Neural cell (in vitro differentiated cells): ENCODE measurements at regions not wholly inside any gene's neighbourhood (a gene's known extent, or its start where the extent isn't known, plus 50 kb on each side); places are given as distances from the start of the nearest gene placed in this dataset.

ENCODE experiments used
- H2AFZ ChIP-seq: fragments of 200-600, 300-800 bp; sonication (generic), shearing (Covaris generic); 2 replicates; pipeline ENCODE4 v1.6.0; 2014; ENCODE audit warnings: low read depth, mild to moderate bottlenecking, antibody characterized with exemption, low read length, moderate library complexity
- H3F3A ChIP-seq: fragments of 200-600 bp; shearing (Covaris generic); 2 replicates; pipeline ENCODE4 v1.6.1; 2016; ENCODE audit warnings: mild to moderate bottlenecking, moderate library complexity, mixed read lengths, antibody characterized with exemption, low read length; ENCODE audit not compliant: insufficient read depth, poor library complexity, severe bottlenecking
- H3K27ac ChIP-seq: fragments of 200-600, 300-800 bp; sonication (generic), shearing (Covaris generic); 2 replicates; pipeline ENCODE4 v1.5.1; 2014; ENCODE audit warnings: mild to moderate bottlenecking, low read length, moderate library complexity
- H3K27me3 ChIP-seq: fragments of 300-800, 200-600 bp; sonication (generic), shearing (Covaris generic); 2 replicates; pipeline ENCODE4 v1.6.0; 2014; ENCODE audit warnings: mild to moderate bottlenecking, low read depth, low read length, moderate library complexity; ENCODE audit not compliant: insufficient read depth
- H3K36me3 ChIP-seq: fragments of 300-800, 200-600 bp; sonication (generic), shearing (Covaris generic); 2 replicates; pipeline ENCODE4 v1.5.1; 2014; ENCODE audit warnings: mild to moderate bottlenecking, antibody characterized with exemption, low read length, moderate library complexity; ENCODE audit not compliant: insufficient read depth
- H3K4me2 ChIP-seq: fragments of 300-800, 200-600 bp; sonication (generic), shearing (Covaris generic); 2 replicates; pipeline ENCODE4 v1.6.0; 2014; ENCODE audit warnings: mild to moderate bottlenecking, low read length
- H3K4me3 ChIP-seq: fragments of 300-800, 200-600 bp; sonication (generic), shearing (Covaris generic); 2 replicates; pipeline ENCODE4 v1.5.1; 2014; ENCODE audit warnings: mild to moderate bottlenecking, low read length, moderate library complexity
- H3K79me2 ChIP-seq: fragments of 200-600 bp; shearing (Covaris generic); replicated peaks from 2 replicates; pipeline ENCODE4 v1.6.0; 2014; ENCODE audit warnings: mild to moderate bottlenecking, low read length, moderate library complexity; ENCODE audit not compliant: insufficient read depth
- H3K9ac ChIP-seq: fragments of 300-800, 200-600 bp; sonication (generic), shearing (Covaris generic); 2 replicates; pipeline ENCODE4 v1.6.1; 2016; ENCODE audit warnings: mild to moderate bottlenecking, low read length, mixed read lengths
- H3K9me2 ChIP-seq: fragments of 200-600 bp; shearing (Covaris generic); 2 replicates; pipeline ENCODE4 v1.6.1; 2016; ENCODE audit warnings: mild to moderate bottlenecking, low read length, mixed read lengths; ENCODE audit not compliant: insufficient read depth
- H3K9me3 ChIP-seq: fragments of 200-600, 300-800 bp; sonication (generic), shearing (Covaris generic); 2 replicates; pipeline ENCODE4 v1.6.1; 2016; ENCODE audit warnings: mild to moderate bottlenecking, mixed run types, low read length, moderate library complexity, mixed read lengths
- H4K20me1 ChIP-seq: fragments of 200-600 bp; shearing (Covaris generic); 2 replicates; pipeline ENCODE4 v1.6.1; 2016; ENCODE audit warnings: mild to moderate bottlenecking, mixed run types; ENCODE audit not compliant: insufficient read depth
- EP300 ChIP-seq: fragments of 450-650 bp; conservative IDR thresholded peaks from 2 replicates; pipeline ENCODE4 v1.6.1; 2014; ENCODE audit warnings: antibody characterized with exemption, mild to moderate bottlenecking, moderate library complexity; ENCODE audit not compliant: poor library complexity, severe bottlenecking
- EZH2 ChIP-seq: fragments of 200-600, 300-800 bp; shearing (Covaris generic), sonication (generic); IDR thresholded peaks from 2 replicates; pipeline ENCODE4 v1.6.1; 2014; ENCODE audit warnings: antibody characterized with exemption, low read length, borderline replicate concordance, mild to moderate bottlenecking; ENCODE audit not compliant: insufficient read depth, poor library complexity, severe bottlenecking
- MXI1 ChIP-seq: fragments of 450-650 bp; conservative IDR thresholded peaks from 2 replicates; pipeline ENCODE4 v1.6.1; 2014; ENCODE audit warnings: antibody characterized with exemption, mild to moderate bottlenecking; ENCODE audit not compliant: poor library complexity, severe bottlenecking
- POLR2AphosphoS5 ChIP-seq: IDR thresholded peaks from 2 replicates; pipeline ENCODE4 v1.6.1; 2012
- RAD21 ChIP-seq: fragments of 450-650 bp; conservative IDR thresholded peaks from 2 replicates; pipeline ENCODE4 v1.6.1; 2014; ENCODE audit warnings: antibody characterized with exemption, mild to moderate bottlenecking, moderate library complexity
- REST ChIP-seq: IDR thresholded peaks from 2 replicates; pipeline ENCODE4 v1.6.1; 2012; ENCODE audit warnings: borderline replicate concordance
- SMC3 ChIP-seq: fragments of 450-650 bp; conservative IDR thresholded peaks from 2 replicates; pipeline ENCODE4 v1.6.1; 2014; ENCODE audit warnings: antibody characterized with exemption, mild to moderate bottlenecking, moderate library complexity; ENCODE audit not compliant: poor library complexity
- TAF1 ChIP-seq: IDR thresholded peaks from 2 replicates; pipeline ENCODE4 v1.6.1; 2012; ENCODE audit warnings: low read depth
- TF ChIP-seq, protein P1 (sequence below): fragments of 450-650 bp; IDR thresholded peaks from 2 replicates; pipeline ENCODE4 v1.5.1; 2014; ENCODE audit warnings: antibody characterized with exemption, mild to moderate bottlenecking, moderate library complexity; ENCODE audit not compliant: poor library complexity, severe bottlenecking

- H3K4me2 ChIP-seq: no peak overlapping the region
- H3F3A ChIP-seq: no peaks in the 10 kb centered on the region
- no peak overlapping the region for H2AFZ ChIP-seq
- TF ChIP-seq RAD21: no peak
- no peak for TF ChIP-seq EZH2
- TF ChIP-seq MXI1: no peak
- TF ChIP-seq, protein P1, sequence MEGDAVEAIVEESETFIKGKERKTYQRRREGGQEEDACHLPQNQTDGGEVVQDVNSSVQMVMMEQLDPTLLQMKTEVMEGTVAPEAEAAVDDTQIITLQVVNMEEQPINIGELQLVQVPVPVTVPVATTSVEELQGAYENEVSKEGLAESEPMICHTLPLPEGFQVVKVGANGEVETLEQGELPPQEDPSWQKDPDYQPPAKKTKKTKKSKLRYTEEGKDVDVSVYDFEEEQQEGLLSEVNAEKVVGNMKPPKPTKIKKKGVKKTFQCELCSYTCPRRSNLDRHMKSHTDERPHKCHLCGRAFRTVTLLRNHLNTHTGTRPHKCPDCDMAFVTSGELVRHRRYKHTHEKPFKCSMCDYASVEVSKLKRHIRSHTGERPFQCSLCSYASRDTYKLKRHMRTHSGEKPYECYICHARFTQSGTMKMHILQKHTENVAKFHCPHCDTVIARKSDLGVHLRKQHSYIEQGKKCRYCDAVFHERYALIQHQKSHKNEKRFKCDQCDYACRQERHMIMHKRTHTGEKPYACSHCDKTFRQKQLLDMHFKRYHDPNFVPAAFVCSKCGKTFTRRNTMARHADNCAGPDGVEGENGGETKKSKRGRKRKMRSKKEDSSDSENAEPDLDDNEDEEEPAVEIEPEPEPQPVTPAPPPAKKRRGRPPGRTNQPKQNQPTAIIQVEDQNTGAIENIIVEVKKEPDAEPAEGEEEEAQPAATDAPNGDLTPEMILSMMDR: no peak
- no peak for TF ChIP-seq TAF1
- no peak for TF ChIP-seq EP300
- TF ChIP-seq REST: no peak
- TF ChIP-seq SMC3: no peak
- no peak for TF ChIP-seq POLR2AphosphoS5
- H4K20me1 ChIP-seq: no peaks in the 10 kb centered on the region
- no peaks in the 10 kb centered on the region for H3K9me2 ChIP-seq
- H3K36me3 ChIP-seq: no peaks in the 10 kb centered on the region
- no peak overlapping the region for H3K4me3 ChIP-seq
- no peaks in the 10 kb centered on the region for H3K27me3 ChIP-seq
- H3K9me3 ChIP-seq: no peaks in the 10 kb centered on the region
- no peak overlapping the region for H3K27ac ChIP-seq
- no peaks in the 10 kb centered on the region for H3K79me2 ChIP-seq
- H3K9ac ChIP-seq: no peak overlapping the region
These were observed 637.8 kb upstream of the EYS start for GRCh38 chr6:66344796-66345195.

DNA sequence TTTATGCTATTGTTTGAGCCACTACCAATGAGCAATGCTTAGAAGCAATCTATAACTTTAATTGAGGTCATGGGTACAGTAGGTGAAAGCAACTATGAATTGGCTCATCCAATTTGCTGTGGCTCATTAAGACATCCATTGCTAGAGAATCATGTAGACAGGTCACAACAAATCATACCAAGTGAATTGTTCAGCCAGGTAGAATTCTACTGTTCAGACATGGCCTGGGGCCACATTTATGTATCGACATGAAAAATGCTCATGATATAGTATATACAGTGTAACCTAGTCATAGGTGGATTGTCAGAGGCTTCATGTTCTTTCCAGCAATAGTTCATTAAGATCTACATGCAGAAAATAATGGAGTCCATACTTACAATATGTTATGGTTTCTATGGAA, 633.7 kb upstream of the EYS start:
- TF ChIP-seq REST (no peak), SMC3 (no peak), MXI1 (no peak), TAF1 (no peak), EP300 (no peak), EZH2 (no peak)
- TF ChIP-seq, protein P1: no peak
- Histone ChIP-seq H3K4me2 (no peak overlapping the region), H3K9me2 (no peaks in the 10 kb centered on the region), H3K27me3 (no peaks in the 10 kb centered on the region), H3K36me3 (no peaks in the 10 kb centered on the region), H3K27ac (no peak overlapping the region), H3F3A (no peaks in the 10 kb centered on the region), H3K9ac (no peak overlapping the region), H3K79me2 (no peaks in the 10 kb centered on the region), H2AFZ (no peak overlapping the region), H3K9me3 (no peaks in the 10 kb centered on the region), H3K4me3 (no peak overlapping the region), H4K20me1 (no peaks in the 10 kb centered on the region)
